ENCODE measurements at regions not wholly inside any gene's neighbourhood (a gene's known extent, or its start where the extent isn't known, plus 50 kb on each side); places are given as distances from the start of the nearest gene placed in this dataset.
"Not testable (repeated sequence)": the region's sequence is repeated elsewhere in the genome, so short reads cannot be mapped to it uniquely, and the experiment has no call there.

- Histone ChIP-seq H3K27ac (no peak overlapping the region), H3K9me3 (no peaks in the 10 kb centered on the region), H3K36me3 (no peaks in the 10 kb centered on the region), H3K4me3 (no peak overlapping the region), H3K27me3 (peaks cover 0 to 5% (median 0%) of the 10 kb centered on the region in 7 donors), H3K4me1 (no peaks in the 10 kb centered on the region)
- DNase-seq: no peak
- ATAC-seq: no peak
- intact Hi-C loops (cut with DNase I): no loop called here
- WGBS, 2 donors: 73% methylated on average over 2 of the region's 2 CpGs
- TF ChIP-seq, protein P1, sequence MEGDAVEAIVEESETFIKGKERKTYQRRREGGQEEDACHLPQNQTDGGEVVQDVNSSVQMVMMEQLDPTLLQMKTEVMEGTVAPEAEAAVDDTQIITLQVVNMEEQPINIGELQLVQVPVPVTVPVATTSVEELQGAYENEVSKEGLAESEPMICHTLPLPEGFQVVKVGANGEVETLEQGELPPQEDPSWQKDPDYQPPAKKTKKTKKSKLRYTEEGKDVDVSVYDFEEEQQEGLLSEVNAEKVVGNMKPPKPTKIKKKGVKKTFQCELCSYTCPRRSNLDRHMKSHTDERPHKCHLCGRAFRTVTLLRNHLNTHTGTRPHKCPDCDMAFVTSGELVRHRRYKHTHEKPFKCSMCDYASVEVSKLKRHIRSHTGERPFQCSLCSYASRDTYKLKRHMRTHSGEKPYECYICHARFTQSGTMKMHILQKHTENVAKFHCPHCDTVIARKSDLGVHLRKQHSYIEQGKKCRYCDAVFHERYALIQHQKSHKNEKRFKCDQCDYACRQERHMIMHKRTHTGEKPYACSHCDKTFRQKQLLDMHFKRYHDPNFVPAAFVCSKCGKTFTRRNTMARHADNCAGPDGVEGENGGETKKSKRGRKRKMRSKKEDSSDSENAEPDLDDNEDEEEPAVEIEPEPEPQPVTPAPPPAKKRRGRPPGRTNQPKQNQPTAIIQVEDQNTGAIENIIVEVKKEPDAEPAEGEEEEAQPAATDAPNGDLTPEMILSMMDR (IDR thresholded peaks at IDR 0.05): no peak
Observed at GRCh38 chr1:166692346-166692745, 146.9 kb upstream of the POGK start.

GRCh38 chr1:166693158-166693557 is 146.1 kb upstream of the POGK start:
- TF ChIP-seq, protein P1 (IDR thresholded peaks at IDR 0.05): no peak
- H3K36me3 ChIP-seq: no peaks in the 10 kb centered on the region

DNA sequence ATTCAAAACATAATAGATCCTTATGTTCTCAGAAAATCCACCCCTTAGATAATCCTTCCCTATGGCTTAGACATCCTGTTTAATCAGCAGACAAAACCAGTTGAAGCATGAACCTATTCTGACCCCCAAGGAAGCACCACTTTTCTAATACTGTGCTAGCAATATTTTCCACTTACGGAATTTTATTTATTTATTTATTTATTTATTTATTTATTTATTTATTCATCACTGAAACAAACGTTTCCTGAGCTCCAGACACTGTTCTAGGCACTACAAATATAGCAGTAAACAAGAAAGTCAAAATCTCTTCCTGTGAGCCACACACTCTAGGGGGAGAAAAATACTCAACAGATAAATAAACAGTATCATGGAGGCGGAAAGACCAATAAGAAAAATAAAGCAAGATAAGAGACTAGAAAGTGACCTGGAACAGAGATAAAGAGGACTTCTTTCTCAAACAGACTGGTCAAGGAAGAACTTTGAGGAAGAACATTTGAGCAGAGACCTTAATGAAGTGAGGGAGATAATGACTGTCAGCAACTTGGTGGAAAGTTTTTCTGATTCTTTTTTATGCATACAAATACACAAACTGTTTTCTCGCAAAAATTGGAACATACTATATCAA is 145.5 kb upstream of the POGK start:
- H3K4me1 ChIP-seq: no peaks in the 10 kb centered on the region
- no peaks in the 10 kb centered on the region for H3K9me3 ChIP-seq

More at GRCh38 chr1:166693158-166693557, 146.1 kb upstream of the POGK start:
- DNase-seq (no peak), ATAC-seq (no peak)
- intact Hi-C loops (cut with DNase I): no loop called here
- H3K27ac ChIP-seq: no peak overlapping the region
- H3K4me3 ChIP-seq: no peak overlapping the region
- WGBS, 2 donors: 63 to 69% methylated on average over 4 of the region's 4 CpGs
- H3K9me3 ChIP-seq: no peaks in the 10 kb centered on the region
- H3K4me1 ChIP-seq: no peaks in the 10 kb centered on the region
- peaks cover 0 to 5% (median 0%) of the 10 kb centered on the region in 7 donors for H3K27me3 ChIP-seq

GRCh38 chr1:166695115-166695514 is 144.2 kb upstream of the POGK start:
- Histone ChIP-seq H3K9me3 (no peaks in the 10 kb centered on the region), H3K36me3 (no peaks in the 10 kb centered on the region), H3K4me1 (no peaks in the 10 kb centered on the region), H3K27me3 (peaks cover 0 to 5% (median 0%) of the 10 kb centered on the region in 7 donors), H3K4me3 (no peak overlapping the region), H3K27ac (no peak overlapping the region)
- ATAC-seq: no peak
- WGBS, 2 donors: 64 to 73% methylated on average over 1 of the region's 1 CpG
- no peak for DNase-seq
- intact Hi-C loops (cut with DNase I): no loop called here
- TF ChIP-seq, protein P1 (IDR thresholded peaks at IDR 0.05): no peak

More for the DNA sequence above, 145.5 kb upstream of the POGK start:
- 56 to 59% methylated on average over 4 of the region's 4 CpGs for WGBS, 2 donors
- intact Hi-C loops (cut with DNase I): no loop called here
- DNase-seq (no peak), ATAC-seq (no peak)
- Histone ChIP-seq H3K36me3 (no peaks in the 10 kb centered on the region), H3K4me3 (no peak overlapping the region), H3K27me3 (peaks cover 0 to 5% (median 0%) of the 10 kb centered on the region in 7 donors), H3K27ac (no peak overlapping the region)
- TF ChIP-seq, protein P1 (IDR thresholded peaks at IDR 0.05): no peak

DNA sequence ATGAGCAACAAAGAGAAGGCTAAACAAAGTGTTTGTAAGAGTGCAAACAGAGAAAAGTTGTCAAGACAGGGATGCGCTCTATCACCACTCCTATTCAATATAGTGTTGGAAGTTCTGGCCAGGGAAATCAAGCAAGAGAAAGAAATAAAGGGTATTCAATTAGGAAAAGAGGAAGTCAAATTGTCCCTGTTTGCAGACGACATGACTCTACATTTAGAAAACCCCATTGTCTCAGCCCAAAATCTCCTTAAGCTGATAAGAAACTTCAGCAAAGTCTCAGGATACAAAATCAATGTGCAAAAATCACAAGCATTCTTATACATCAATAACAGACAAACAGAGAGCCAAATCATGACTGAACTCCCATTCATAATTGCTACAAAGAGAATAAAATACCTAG is 143.4 kb upstream of the POGK start:
- DNase-seq; H3K27ac ChIP-seq; H3K27me3 ChIP-seq; H3K4me3 ChIP-seq; H3K4me1 ChIP-seq; ATAC-seq; H3K36me3 ChIP-seq; intact Hi-C loops (cut with DNase I); H3K9me3 ChIP-seq: not testable (repeated sequence)
- WGBS, 2 donors: 79 to 93% methylated on average over 2 of the region's 2 CpGs

Measured in heart right ventricle (tissue), 16 donors.